ENCODE measurements at regions not wholly inside any gene's neighbourhood (a gene's known extent, or its start where the extent isn't known, plus 50 kb on each side); places are given as distances from the start of the nearest gene placed in this dataset.

DNA sequence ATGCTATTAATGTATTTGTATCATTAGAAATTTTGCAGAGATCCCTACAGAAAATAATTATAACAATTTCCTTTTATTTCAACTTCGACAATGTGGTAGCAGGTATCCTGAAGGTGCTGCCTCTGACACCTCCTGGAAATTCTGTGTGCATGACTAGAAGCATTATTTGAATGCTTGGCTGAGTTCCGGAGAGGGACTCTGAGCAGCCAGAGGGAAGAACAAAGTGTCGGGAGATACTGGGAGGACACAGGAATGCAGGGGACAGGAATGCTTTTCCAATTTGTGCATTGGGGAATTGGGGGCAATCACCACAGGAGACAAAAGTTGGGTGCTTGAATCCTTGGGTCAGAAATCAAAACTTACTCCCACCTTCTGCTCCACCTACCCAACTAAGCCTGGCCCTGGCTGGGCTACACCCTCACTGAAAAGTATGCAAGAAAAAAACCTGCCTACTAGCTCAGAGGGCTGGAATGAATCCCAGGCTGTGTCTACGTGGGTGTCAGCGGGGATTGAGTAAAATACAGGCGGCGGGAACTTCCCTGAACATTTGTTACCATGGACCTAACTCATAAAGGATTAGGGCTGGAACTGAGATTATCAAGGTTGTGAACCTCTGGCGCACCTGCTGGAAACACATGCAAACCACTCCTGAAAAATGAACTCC, 299.3 kb downstream of the SOX11 start:
- TF ChIP-seq CTCF (IDR thresholded peaks at IDR 0.05): no peak
- TF ChIP-seq EZH2 (IDR thresholded peaks at IDR 0.05; ENCODE audit: borderline replicate concordance, insufficient read depth, low read depth, low read length, poor library complexity, severe bottlenecking): no peak

All from B cell (primary cell).